OCI-LY3 (cell line): ENCODE measurements at regions not wholly inside any gene's neighbourhood (a gene's known extent, or its start where the extent isn't known, plus 50 kb on each side); places are given as distances from the start of the nearest gene placed in this dataset.

Source experiments
- CTCF ChIP-seq: fragments of 200-600, 300-600 bp; sonication (generic); IDR thresholded peaks from 2 replicates; pipeline ENCODE4 v1.5.1; 2014; ENCODE audit warnings: antibody characterized with exemption, low read length, low read depth
- EZH2phosphoT487 ChIP-seq: fragments of 200-600 bp; shearing (Covaris generic); IDR thresholded peaks from 2 replicates; pipeline ENCODE4 v1.6.1; 2018; ENCODE audit warnings: antibody characterized with exemption, mixed run types, low read depth

DNA sequence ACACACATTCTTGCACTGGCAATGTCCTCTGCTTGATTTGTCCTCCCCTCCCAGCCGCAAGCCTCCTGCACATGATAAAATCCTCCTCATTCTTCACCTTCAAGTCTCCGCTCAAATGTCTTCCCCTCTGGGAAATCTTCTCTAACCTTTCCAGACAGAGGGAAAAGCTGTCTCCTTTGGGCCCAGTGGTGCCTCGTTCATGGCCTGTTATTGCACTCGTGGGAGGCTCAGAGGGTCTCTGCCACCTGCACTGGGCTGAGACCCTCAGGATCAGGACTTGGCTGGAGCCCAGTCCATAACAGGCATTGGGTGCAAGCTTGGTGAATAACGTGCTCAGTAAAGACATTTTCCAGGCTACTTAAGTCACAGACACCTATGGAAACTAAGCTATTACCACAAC lies 68.6 kb downstream of the PTGR3 start:
- TF ChIP-seq CTCF (no peak), EZH2phosphoT487 (no peak)
